ENCODE measurements at regions not wholly inside any gene's neighbourhood (a gene's known extent, or its start where the extent isn't known, plus 50 kb on each side); places are given as distances from the start of the nearest gene placed in this dataset.

GRCh38 chr12:42704340-42704739 is 114.8 kb upstream of the PRICKLE1 start:
- DNase-seq (ENCODE audit: extremely low read depth, low read depth), result no peak
- TF ChIP-seq CTCF (IDR thresholded peaks at IDR 0.05; ENCODE audit: low read depth, low read length, missing control alignments), result no peak
- no peak overlapping the region for H3K4me3 ChIP-seq (replicated peaks; ENCODE audit: low read depth, low read length)

GRCh38 chr12:42701084-42701483 is 111.5 kb upstream of the PRICKLE1 start:
- no peak for TF ChIP-seq CTCF (IDR thresholded peaks at IDR 0.05; ENCODE audit: low read depth, low read length, missing control alignments)
- H3K4me3 ChIP-seq (replicated peaks; ENCODE audit: low read depth, low read length), result no peak overlapping the region
- DNase-seq (ENCODE audit: extremely low read depth, low read depth), result no peak

- TF ChIP-seq CTCF (IDR thresholded peaks at IDR 0.05; ENCODE audit: low read depth, low read length, missing control alignments), result no peak
- no peak for DNase-seq (ENCODE audit: extremely low read depth, low read depth)
- no peak overlapping the region for H3K4me3 ChIP-seq (replicated peaks; ENCODE audit: low read depth, low read length)
Measured at GRCh38 chr12:42698213-42698612, 108.7 kb upstream of the PRICKLE1 start.

GRCh38 chr12:42696406-42697149 is 107.0 kb upstream of the PRICKLE1 start:
- no peak overlapping the region for H3K4me3 ChIP-seq (replicated peaks; ENCODE audit: low read depth, low read length)
- no peak for TF ChIP-seq CTCF (IDR thresholded peaks at IDR 0.05; ENCODE audit: low read depth, low read length, missing control alignments)
- no peak for DNase-seq (ENCODE audit: extremely low read depth, low read depth)

GRCh38 chr12:42695490-42695995 is 106.0 kb upstream of the PRICKLE1 start:
- no peak for TF ChIP-seq CTCF (IDR thresholded peaks at IDR 0.05; ENCODE audit: low read depth, low read length, missing control alignments)
- H3K4me3 ChIP-seq (replicated peaks; ENCODE audit: low read depth, low read length), result no peak overlapping the region
- DNase-seq (ENCODE audit: extremely low read depth, low read depth), result no peak

- H3K4me3 ChIP-seq (replicated peaks; ENCODE audit: low read depth, low read length), result no peak overlapping the region
- TF ChIP-seq CTCF (IDR thresholded peaks at IDR 0.05; ENCODE audit: low read depth, low read length, missing control alignments), result no peak
- DNase-seq (ENCODE audit: extremely low read depth, low read depth), result no peak
Measured at GRCh38 chr12:42692749-42693148, 103.2 kb upstream of the PRICKLE1 start.
